Uterus (tissue), 3 donors: ENCODE measurements at regions not wholly inside any gene's neighbourhood (a gene's known extent, or its start where the extent isn't known, plus 50 kb on each side); places are given as distances from the start of the nearest gene placed in this dataset.

Experiments
- DNase-seq, 2 donors: peaks; one replicate each; pipeline ENCODE4 v3.0.0-alpha.2; 2019 to 2020
- H3K27ac ChIP-seq, 2 donors: fragments of 200-600 bp; sonication (generic); 1 replicate in 1 of 2; 2 replicates in 1 of 2; pipeline ENCODE4 v1.5.1; 2016 to 2018
- H3K27me3 ChIP-seq, 2 donors: fragments of 200-600 bp; sonication (generic); one replicate each; pipeline ENCODE4 v1.5.1; 2018 to 2019; ENCODE audit warnings: control low read depth in 1 of 2
- H3K36me3 ChIP-seq, 2 donors: fragments of 200-600 bp; sonication (generic); one replicate each; pipeline ENCODE4 v1.5.1; 2019; ENCODE audit warnings: control low read depth in 1 of 2
- H3K4me1 ChIP-seq, 2 donors: fragments of 200-600 bp; sonication (generic); one replicate each; pipeline ENCODE4 v1.5.1; 2018 to 2019; ENCODE audit warnings: control low read depth in 1 of 2
- H3K4me3 ChIP-seq, 2 donors: fragments of 200-600 bp; sonication (generic); 1 replicate in 1 of 2; 2 replicates in 1 of 2; pipeline ENCODE4 v1.5.1; 2018 to 2019; ENCODE audit warnings: mild to moderate bottlenecking in 1 of 2
- H3K9me3 ChIP-seq, 2 donors: fragments of 200-600 bp; sonication (generic); one replicate each; pipeline ENCODE4 v1.5.1; 2019; ENCODE audit warnings: control low read depth in 1 of 2
- CTCF ChIP-seq, 4 experiments: fragments of 200-600 bp in 2 of 4; fragments of 450-650 bp in 2 of 4; sonication (generic) in 2 of 4; IDR thresholded peaks; one replicate each; pipeline ENCODE4 v1.5.1; 2016 to 2019; ENCODE audit warnings: antibody characterized with exemption in 4 of 4, mild to moderate bottlenecking in 2 of 4, moderate library complexity in 1 of 4
- POLR2A ChIP-seq, 2 donors: fragments of 450-650 bp; IDR thresholded peaks; one replicate each; pipeline ENCODE4 v1.6.1; 2016; ENCODE audit warnings: antibody characterized with exemption in 2 of 2, mild to moderate bottlenecking in 1 of 2, moderate library complexity in 1 of 2
- intact Hi-C: fragments of 100-400 bp; cut with DNase I; formaldehyde crosslinking; loops from one replicate; pipeline ENCODE4 v1.15.1; 2023; ENCODE audit warnings: low total_unique reads
- donor health status: DM: yes; HTN: yes; CAD: no.

- H3K36me3 ChIP-seq = no peaks in the 10 kb centered on the region
- intact Hi-C loops = no loop called here
- TF ChIP-seq CTCF (IDR thresholded peaks at IDR 0.05) (no peak), POLR2A (IDR thresholded peaks at IDR 0.05) (no peak)
- no peaks in the 10 kb centered on the region for H3K4me1 ChIP-seq
- DNase-seq = no peak
- no peaks in the 10 kb centered on the region for H3K9me3 ChIP-seq
- H3K27me3 ChIP-seq = no peaks in the 10 kb centered on the region
- no peak overlapping the region for H3K27ac ChIP-seq
- H3K4me3 ChIP-seq = no peak overlapping the region
Measured at GRCh38 chr15:30030345-30030744, 52.4 kb upstream of the GOLGA8J start.

GRCh38 chr15:30023798-30024295 lies 58.9 kb upstream of the GOLGA8J start:
- intact Hi-C loops = no loop called here
- Histone ChIP-seq H3K27ac (no peak overlapping the region), H3K4me3 (no peak overlapping the region), H3K36me3 (no peaks in the 10 kb centered on the region), H3K9me3 (no peaks in the 10 kb centered on the region), H3K4me1 (no peaks in the 10 kb centered on the region), H3K27me3 (no peaks in the 10 kb centered on the region)
- DNase-seq = no peak
- no peak for TF ChIP-seq CTCF (IDR thresholded peaks at IDR 0.05)
- TF ChIP-seq POLR2A (IDR thresholded peaks at IDR 0.05) = no peak

- intact Hi-C loops = no loop called here
- no peak overlapping the region for H3K4me3 ChIP-seq
- no peak overlapping the region for H3K27ac ChIP-seq
- no peak for TF ChIP-seq CTCF (IDR thresholded peaks at IDR 0.05)
- no peak for TF ChIP-seq POLR2A (IDR thresholded peaks at IDR 0.05)
- no peaks in the 10 kb centered on the region for H3K36me3 ChIP-seq
- DNase-seq = no peak
- no peaks in the 10 kb centered on the region for H3K4me1 ChIP-seq
- no peaks in the 10 kb centered on the region for H3K27me3 ChIP-seq
- no peaks in the 10 kb centered on the region for H3K9me3 ChIP-seq
Measured at GRCh38 chr15:30010746-30011145, 72.0 kb upstream of the GOLGA8J start.

GRCh38 chr15:30008156-30008555 lies 74.6 kb upstream of the GOLGA8J start:
- no peaks in the 10 kb centered on the region for H3K36me3 ChIP-seq
- no peak overlapping the region for H3K4me3 ChIP-seq
- intact Hi-C loops = no loop called here
- no peaks in the 10 kb centered on the region for H3K4me1 ChIP-seq
- no peak for DNase-seq
- no peak overlapping the region for H3K27ac ChIP-seq
- H3K9me3 ChIP-seq = no peaks in the 10 kb centered on the region
- H3K27me3 ChIP-seq = no peaks in the 10 kb centered on the region
- TF ChIP-seq CTCF (IDR thresholded peaks at IDR 0.05) (no peak), POLR2A (IDR thresholded peaks at IDR 0.05) (no peak)

GRCh38 chr15:30001602-30002001 lies 81.2 kb upstream of the GOLGA8J start:
- intact Hi-C loops = no loop called here
- H3K36me3 ChIP-seq = no peaks in the 10 kb centered on the region
- no peaks in the 10 kb centered on the region for H3K4me1 ChIP-seq
- DNase-seq = no peak
- no peak overlapping the region for H3K27ac ChIP-seq
- H3K9me3 ChIP-seq = no peaks in the 10 kb centered on the region
- TF ChIP-seq CTCF (IDR thresholded peaks at IDR 0.05) (no peak), POLR2A (IDR thresholded peaks at IDR 0.05) (no peak)
- no peak overlapping the region for H3K4me3 ChIP-seq
- no peaks in the 10 kb centered on the region for H3K27me3 ChIP-seq
